LNCaP clone FGC (cell line): ENCODE measurements at regions not wholly inside any gene's neighbourhood (a gene's known extent, or its start where the extent isn't known, plus 50 kb on each side); places are given as distances from the start of the nearest gene placed in this dataset.

ENCODE experiments used
- DNase-seq: peaks from one replicate; pipeline ENCODE4 v3.0.0-alpha.2; 2011; ENCODE audit warnings: low read depth
- H3K4me3 ChIP-seq: 2 replicates; pipeline ENCODE4 v1.5.1; 2011; ENCODE audit warnings: mild to moderate bottlenecking, low read depth, low read length, control low read depth
- CTCF ChIP-seq: IDR thresholded peaks from 2 replicates; pipeline ENCODE4 v1.5.1; 2012; ENCODE audit warnings: mild to moderate bottlenecking; ENCODE audit not compliant: control insufficient read depth, insufficient read depth; ENCODE audit errors: extremely low read depth

GRCh38 chr2:3112553-3112952 is 265.1 kb downstream of the EIPR1 start:
- DNase-seq = no peak
- H3K4me3 ChIP-seq = no peak overlapping the region
- no peak for TF ChIP-seq CTCF

GRCh38 chr2:3112131-3112530 is 265.5 kb downstream of the EIPR1 start:
- TF ChIP-seq CTCF = no peak
- no peak for DNase-seq
- no peak overlapping the region for H3K4me3 ChIP-seq

- DNase-seq = no peak
- H3K4me3 ChIP-seq = no peak overlapping the region
- TF ChIP-seq CTCF = no peak
Observed at GRCh38 chr2:3110994-3111666, 266.5 kb downstream of the EIPR1 start.

- no peak overlapping the region for H3K4me3 ChIP-seq
- no peak for DNase-seq
- TF ChIP-seq CTCF = no peak
Observed at GRCh38 chr2:3110555-3110954, 267.1 kb downstream of the EIPR1 start.

- H3K4me3 ChIP-seq = no peak overlapping the region
- DNase-seq = no peak
- TF ChIP-seq CTCF = no peak
Observed at GRCh38 chr2:3108710-3109702, 268.6 kb downstream of the EIPR1 start.

GRCh38 chr2:3108105-3108504 is 269.5 kb downstream of the EIPR1 start:
- DNase-seq = no peak
- no peak overlapping the region for H3K4me3 ChIP-seq
- TF ChIP-seq CTCF = no peak
